ENCODE measurements at regions not wholly inside any gene's neighbourhood (a gene's known extent, or its start where the extent isn't known, plus 50 kb on each side); places are given as distances from the start of the nearest gene placed in this dataset.
"Not testable (repeated sequence)": the region's sequence is repeated elsewhere in the genome, so short reads cannot be mapped to it uniquely, and the experiment has no call there.

- DNase-seq (ENCODE audit: extremely low read depth in 1 of 2, low read depth in 1 of 2) = no peak
These were observed 232.3 kb downstream of the TLR4 start for GRCh38 chr9:117936185-117937130.

- DNase-seq (ENCODE audit: extremely low read depth in 1 of 2, low read depth in 1 of 2) = no peak
These were observed 233.9 kb downstream of the TLR4 start for GRCh38 chr9:117938086-117938485.

- DNase-seq (ENCODE audit: extremely low read depth in 1 of 2, low read depth in 1 of 2) = no peak
These were observed 234.7 kb downstream of the TLR4 start for GRCh38 chr9:117938896-117939295.

- not testable (repeated sequence) for DNase-seq (ENCODE audit: extremely low read depth in 1 of 2, low read depth in 1 of 2)
These were observed 240.5 kb downstream of the TLR4 start for GRCh38 chr9:117944750-117945149.

GRCh38 chr9:117945286-117945685, 241.1 kb downstream of the TLR4 start:
- no peak for DNase-seq (ENCODE audit: extremely low read depth in 1 of 2, low read depth in 1 of 2)

GRCh38 chr9:117951127-117951526, 246.9 kb downstream of the TLR4 start:
- DNase-seq (ENCODE audit: extremely low read depth in 1 of 2, low read depth in 1 of 2) = no peak

GRCh38 chr9:117952581-117952980, 248.4 kb downstream of the TLR4 start:
- DNase-seq (ENCODE audit: extremely low read depth in 1 of 2, low read depth in 1 of 2) = no peak

GRCh38 chr9:117957267-117957666, 253.1 kb downstream of the TLR4 start:
- DNase-seq (ENCODE audit: extremely low read depth in 1 of 2, low read depth in 1 of 2) = no peak

GRCh38 chr9:117958726-117959125, 254.5 kb downstream of the TLR4 start:
- no peak for DNase-seq (ENCODE audit: extremely low read depth in 1 of 2, low read depth in 1 of 2)

- no peak for DNase-seq (ENCODE audit: extremely low read depth in 1 of 2, low read depth in 1 of 2)
These were observed 259.4 kb downstream of the TLR4 start for GRCh38 chr9:117963493-117964090.

GRCh38 chr9:117970276-117971050, 266.3 kb downstream of the TLR4 start:
- DNase-seq (ENCODE audit: extremely low read depth in 1 of 2, low read depth in 1 of 2) = no peak

GRCh38 chr9:117974108-117974507, 269.9 kb downstream of the TLR4 start:
- no peak for DNase-seq (ENCODE audit: extremely low read depth in 1 of 2, low read depth in 1 of 2)

GRCh38 chr9:117979914-117980313, 275.7 kb downstream of the TLR4 start:
- no peak for DNase-seq (ENCODE audit: extremely low read depth in 1 of 2, low read depth in 1 of 2)

GRCh38 chr9:117987945-117988344, 283.7 kb downstream of the TLR4 start:
- DNase-seq (ENCODE audit: extremely low read depth in 1 of 2, low read depth in 1 of 2) = no peak

GRCh38 chr9:117992006-117992405, 287.8 kb downstream of the TLR4 start:
- no peak for DNase-seq (ENCODE audit: extremely low read depth in 1 of 2, low read depth in 1 of 2)

- no peak for DNase-seq (ENCODE audit: extremely low read depth in 1 of 2, low read depth in 1 of 2)
These were observed 296.4 kb downstream of the TLR4 start for GRCh38 chr9:118000581-118000980.

GRCh38 chr9:118003240-118003639, 299.0 kb downstream of the TLR4 start:
- no peak for DNase-seq (ENCODE audit: extremely low read depth in 1 of 2, low read depth in 1 of 2)

GRCh38 chr9:118008246-118008645, 304.0 kb downstream of the TLR4 start:
- DNase-seq (ENCODE audit: extremely low read depth in 1 of 2, low read depth in 1 of 2) = no peak

- no peak for DNase-seq (ENCODE audit: extremely low read depth in 1 of 2, low read depth in 1 of 2)
These were observed 305.4 kb downstream of the TLR4 start for GRCh38 chr9:118009614-118010013.

GRCh38 chr9:118017607-118018122, 313.5 kb downstream of the TLR4 start:
- no peak for DNase-seq (ENCODE audit: extremely low read depth in 1 of 2, low read depth in 1 of 2)

GRCh38 chr9:118023644-118024043, 319.4 kb downstream of the TLR4 start:
- DNase-seq (ENCODE audit: extremely low read depth in 1 of 2, low read depth in 1 of 2) = no peak

Measured in stimulated activated CD8-positive, alpha-beta memory T cell treated with anti-CD3 and anti-CD28 coated beads, Interleukin-7, amount 100 ng/mL, for 48 hours (primary cell).